ENCODE measurements at regions not wholly inside any gene's neighbourhood (a gene's known extent, or its start where the extent isn't known, plus 50 kb on each side); places are given as distances from the start of the nearest gene placed in this dataset.

DNA sequence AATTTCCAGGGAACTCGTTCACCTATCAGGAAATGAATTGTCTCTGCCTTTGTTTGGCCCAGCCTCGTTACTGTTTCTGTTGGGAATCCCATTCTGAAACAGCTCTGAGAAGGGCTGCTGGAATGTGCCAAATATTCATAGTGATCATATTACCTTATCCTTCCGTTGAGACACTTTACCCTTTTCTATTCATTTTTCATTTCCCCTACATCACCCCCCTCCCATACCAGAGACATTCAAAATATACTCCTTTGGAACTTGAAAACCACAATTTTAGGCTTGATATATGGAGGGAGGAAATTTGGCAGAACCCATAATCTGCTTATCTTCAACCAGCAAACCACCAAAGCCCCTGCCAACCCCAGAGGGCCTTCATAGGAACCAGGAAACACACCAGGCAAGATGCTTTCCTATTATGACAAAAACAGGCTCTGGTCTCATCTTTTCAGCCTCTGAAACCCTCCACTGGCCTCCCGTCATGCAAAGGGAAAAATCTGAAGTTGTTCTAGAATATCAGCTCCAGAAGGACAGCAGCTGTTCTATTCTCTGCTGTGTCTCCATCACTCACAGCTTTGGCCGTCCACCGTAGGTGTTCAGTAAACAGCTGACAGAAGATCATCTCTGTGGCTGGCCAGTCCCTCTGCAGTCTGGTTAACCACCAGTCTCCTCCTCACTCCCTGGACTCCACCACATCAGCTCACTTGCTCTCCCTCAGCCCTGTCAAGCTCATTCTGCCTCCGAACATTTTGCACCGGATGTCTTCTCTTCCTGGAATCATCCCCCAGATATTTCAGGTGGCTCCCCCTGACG, 217.2 kb upstream of the WWC1 start:
- no peaks in the 10 kb centered on the region for H3K36me3 Mint-ChIP-seq (ENCODE audit: low read depth)
- H3K9me3 Mint-ChIP-seq (ENCODE audit: low read depth): no peaks in the 10 kb centered on the region
- H3K4me1 Mint-ChIP-seq (ENCODE audit: low read depth): peaks cover 14% of the 10 kb centered on the region
- no peaks in the 10 kb centered on the region for H3K27me3 Mint-ChIP-seq (ENCODE audit: low read depth)
- no peak overlapping the region for H3K27ac Mint-ChIP-seq (ENCODE audit: unreplicated experiment)
- TF ChIP-seq, protein P1, sequence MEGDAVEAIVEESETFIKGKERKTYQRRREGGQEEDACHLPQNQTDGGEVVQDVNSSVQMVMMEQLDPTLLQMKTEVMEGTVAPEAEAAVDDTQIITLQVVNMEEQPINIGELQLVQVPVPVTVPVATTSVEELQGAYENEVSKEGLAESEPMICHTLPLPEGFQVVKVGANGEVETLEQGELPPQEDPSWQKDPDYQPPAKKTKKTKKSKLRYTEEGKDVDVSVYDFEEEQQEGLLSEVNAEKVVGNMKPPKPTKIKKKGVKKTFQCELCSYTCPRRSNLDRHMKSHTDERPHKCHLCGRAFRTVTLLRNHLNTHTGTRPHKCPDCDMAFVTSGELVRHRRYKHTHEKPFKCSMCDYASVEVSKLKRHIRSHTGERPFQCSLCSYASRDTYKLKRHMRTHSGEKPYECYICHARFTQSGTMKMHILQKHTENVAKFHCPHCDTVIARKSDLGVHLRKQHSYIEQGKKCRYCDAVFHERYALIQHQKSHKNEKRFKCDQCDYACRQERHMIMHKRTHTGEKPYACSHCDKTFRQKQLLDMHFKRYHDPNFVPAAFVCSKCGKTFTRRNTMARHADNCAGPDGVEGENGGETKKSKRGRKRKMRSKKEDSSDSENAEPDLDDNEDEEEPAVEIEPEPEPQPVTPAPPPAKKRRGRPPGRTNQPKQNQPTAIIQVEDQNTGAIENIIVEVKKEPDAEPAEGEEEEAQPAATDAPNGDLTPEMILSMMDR (IDR thresholded peaks at IDR 0.05): no peak
- H3K4me3 Mint-ChIP-seq (ENCODE audit: unreplicated experiment): no peak overlapping the region
- DNase-seq (ENCODE audit: low spot score): no peak

DNA sequence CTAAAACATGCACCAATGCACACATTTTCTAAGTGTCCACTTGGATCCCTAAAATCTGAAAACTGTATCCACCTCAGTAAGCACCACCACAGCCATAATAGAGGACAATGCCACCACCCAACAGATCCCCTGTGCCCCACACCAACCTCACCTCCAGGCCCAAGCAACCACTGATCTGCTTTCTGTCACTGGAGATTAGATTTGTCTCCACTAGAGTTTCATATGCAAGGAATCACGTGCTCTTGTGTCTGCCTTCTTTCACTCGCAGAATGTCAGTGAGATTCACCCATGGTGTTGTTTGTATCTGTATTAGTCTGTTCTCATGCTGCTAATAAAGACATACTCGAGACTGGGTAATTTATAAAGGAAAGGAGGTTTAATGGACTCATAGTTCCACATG, 216.1 kb upstream of the WWC1 start:
- peaks cover 14% of the 10 kb centered on the region for H3K4me1 Mint-ChIP-seq (ENCODE audit: low read depth)
- H3K4me3 Mint-ChIP-seq (ENCODE audit: unreplicated experiment): no peak overlapping the region
- TF ChIP-seq, protein P1 (IDR thresholded peaks at IDR 0.05): no peak
- H3K9me3 Mint-ChIP-seq (ENCODE audit: low read depth): no peaks in the 10 kb centered on the region
- DNase-seq (ENCODE audit: low spot score): no peak
- no peak overlapping the region for H3K27ac Mint-ChIP-seq (ENCODE audit: unreplicated experiment)
- no peaks in the 10 kb centered on the region for H3K27me3 Mint-ChIP-seq (ENCODE audit: low read depth)
- no peaks in the 10 kb centered on the region for H3K36me3 Mint-ChIP-seq (ENCODE audit: low read depth)

- no peaks in the 10 kb centered on the region for H3K36me3 Mint-ChIP-seq (ENCODE audit: low read depth)
- peaks cover 14% of the 10 kb centered on the region for H3K4me1 Mint-ChIP-seq (ENCODE audit: low read depth)
- peaks cover 2% of the 10 kb centered on the region for H3K27me3 Mint-ChIP-seq (ENCODE audit: low read depth)
- TF ChIP-seq, protein P1 (IDR thresholded peaks at IDR 0.05): peak; percentile 73
- DNase-seq (ENCODE audit: low spot score): no peak
- no peak overlapping the region for H3K27ac Mint-ChIP-seq (ENCODE audit: unreplicated experiment)
- H3K9me3 Mint-ChIP-seq (ENCODE audit: low read depth): no peaks in the 10 kb centered on the region
- no peak overlapping the region for H3K4me3 Mint-ChIP-seq (ENCODE audit: unreplicated experiment)
These were observed 214.9 kb upstream of the WWC1 start for GRCh38 chr5:168076561-168076991.

DNA sequence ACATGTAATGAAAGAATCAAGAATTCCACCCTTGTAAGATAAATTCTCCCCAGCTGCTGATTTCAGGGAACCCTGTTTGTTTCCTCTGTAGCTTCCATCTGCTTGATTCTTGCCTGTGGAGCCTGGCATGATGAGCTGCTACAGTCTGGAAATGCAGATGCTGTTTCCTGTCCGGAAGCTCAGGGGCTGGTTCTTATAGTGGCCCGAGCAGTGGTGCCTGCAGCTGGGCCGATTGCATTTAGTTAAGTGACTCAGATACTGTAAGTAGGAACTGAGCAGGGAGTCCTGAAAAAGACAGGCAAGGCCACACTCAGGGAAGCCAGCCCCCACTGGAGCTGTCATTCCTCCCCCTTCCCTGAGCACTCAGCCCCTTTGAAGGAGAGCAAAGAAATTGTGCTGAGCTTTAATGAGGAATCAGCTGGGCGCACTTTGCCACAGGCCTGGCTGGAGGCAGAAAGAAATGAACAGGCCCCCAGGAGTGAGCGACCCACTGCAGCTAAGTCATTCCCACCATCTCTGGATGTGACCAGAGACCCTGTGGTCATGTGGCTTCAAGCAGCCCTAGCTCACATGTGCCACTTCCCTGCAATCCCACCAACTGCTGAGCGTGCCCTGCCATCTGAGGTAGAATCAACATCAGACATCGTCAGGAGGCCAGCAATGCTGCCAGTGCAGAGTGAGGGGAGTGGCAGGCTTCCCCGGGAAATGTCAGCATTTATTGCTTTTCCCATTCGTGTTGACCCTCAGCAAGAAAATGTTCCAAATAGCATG, 206.0 kb upstream of the WWC1 start:
- H3K27me3 Mint-ChIP-seq (ENCODE audit: low read depth): peaks cover 2% of the 10 kb centered on the region
- no peak for DNase-seq (ENCODE audit: low spot score)
- H3K4me1 Mint-ChIP-seq (ENCODE audit: low read depth): peaks cover 23% of the 10 kb centered on the region
- peaks cover 2% of the 10 kb centered on the region for H3K9me3 Mint-ChIP-seq (ENCODE audit: low read depth)
- no peak overlapping the region for H3K4me3 Mint-ChIP-seq (ENCODE audit: unreplicated experiment)
- peak overlapping the region; percentile 88 for H3K27ac Mint-ChIP-seq (ENCODE audit: unreplicated experiment)
- no peaks in the 10 kb centered on the region for H3K36me3 Mint-ChIP-seq (ENCODE audit: low read depth)
- TF ChIP-seq, protein P1 (IDR thresholded peaks at IDR 0.05): no peak

DNA sequence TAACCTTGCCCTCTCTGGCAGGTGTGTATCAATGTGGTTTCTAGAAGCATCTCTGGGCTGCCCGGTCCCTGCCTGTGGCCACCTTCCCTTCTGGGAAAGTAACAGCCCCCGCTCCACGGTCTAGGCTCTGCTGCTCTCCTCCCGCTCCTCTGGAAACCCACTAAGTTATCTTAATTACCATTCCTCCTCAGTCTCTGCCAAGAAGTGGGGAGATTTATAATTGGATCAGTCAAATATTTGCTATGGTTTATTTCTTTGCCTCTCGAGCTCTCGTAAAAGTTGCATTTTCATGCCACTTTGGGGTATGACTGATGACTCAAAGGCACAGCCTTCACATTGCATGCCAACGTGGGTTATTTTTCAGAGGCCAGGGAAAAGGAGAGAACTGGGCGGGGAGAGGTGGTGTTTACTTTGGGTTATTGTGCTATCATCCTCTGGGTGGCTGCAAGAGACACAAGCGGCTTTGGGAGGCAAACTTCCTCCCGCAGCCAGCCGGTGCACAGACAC, 205.3 kb upstream of the WWC1 start:
- Mint-ChIP-seq H3K4me3 (ENCODE audit: unreplicated experiment) (no peak overlapping the region), H3K27me3 (ENCODE audit: low read depth) (no peaks in the 10 kb centered on the region), H3K4me1 (ENCODE audit: low read depth) (peaks cover 23% of the 10 kb centered on the region), H3K27ac (ENCODE audit: unreplicated experiment) (peak overlapping the region; percentile 88), H3K9me3 (ENCODE audit: low read depth) (peaks cover 2% of the 10 kb centered on the region), H3K36me3 (ENCODE audit: low read depth) (no peaks in the 10 kb centered on the region)
- TF ChIP-seq, protein P1 (IDR thresholded peaks at IDR 0.05): peak; percentile 32
- no peak for DNase-seq (ENCODE audit: low spot score)
